HCT116 (cell line): ENCODE measurements at regions not wholly inside any gene's neighbourhood (a gene's known extent, or its start where the extent isn't known, plus 50 kb on each side); places are given as distances from the start of the nearest gene placed in this dataset.

ENCODE experiments used
- ATAC-seq: fragments of 200-7000 bp; cut with Tn5 transposase; 2 replicates; pipeline ENCODE4 v1.9.1; 2020; ENCODE audit warnings: mild to moderate bottlenecking, moderate library complexity
- BruUV-seq: library from RNA; stranded (reverse); fragments of 400-500 nt; replicated peaks from 2 replicates; lab custom pipeline; 2021; lab: Mats Ljungman, UMichigan
- CTCF ChIA-PET: fragments of 300-600 bp; sonication (Branson Sonifier 250); formaldehyde crosslinking; loops from one replicate; lab custom pipeline; 2021; ENCODE audit warnings: antibody characterized with exemption; lab: Charles Lee
- POLR2A ChIA-PET: fragments of 300-600, 350-600 bp; sonication (Branson Sonifier 250); formaldehyde crosslinking; loops from one replicate; lab custom pipeline; 2021; ENCODE audit warnings: antibody characterized with exemption; lab: Charles Lee
- RAD21 ChIA-PET, 2 experiments: fragments of 300-600 bp; sonication (Branson Sonifier 250); formaldehyde crosslinking; loops; one replicate each; lab custom pipeline; 2023; ENCODE audit warnings: low total read pairs in 2 of 2; ENCODE audit not compliant: uncharacterized antibody in 2 of 2, unreplicated experiment in 2 of 2, low non-redundant PET in 1 of 2; lab: Charles Lee
- DNase-seq: peaks from one replicate; pipeline ENCODE4 v3.0.0-alpha.2; 2010; ENCODE audit warnings: low read depth, low spot score
- H2AFZ ChIP-seq: fragments of 200-600 bp; shearing (Covaris generic), sonication (generic); 2 replicates; pipeline ENCODE4 v1.6.1; 2017; ENCODE audit warnings: low read depth, mixed run types, mixed read lengths, antibody characterized with exemption, low read length; ENCODE audit not compliant: poor library complexity, severe bottlenecking
- H3K27ac ChIP-seq: 2 replicates; pipeline ENCODE4 v1.5.1; 2012; ENCODE audit warnings: low read depth, low read length
- H3K27me3 ChIP-seq: fragments of 200-600 bp; sonication (generic); 2 replicates; pipeline ENCODE4 v1.6.1; 2016; ENCODE audit warnings: mixed run types, low read length, mixed read lengths; ENCODE audit not compliant: insufficient read depth
- H3K36me3 ChIP-seq, 2 experiments: fragments of 200-500 bp in 1 of 2; fragments of 200-600 bp in 1 of 2; sonication (Bioruptor generic) in 1 of 2; sonication (generic) in 1 of 2; 2 replicates each; pipeline versions ENCODE4 v1.5.1 to v1.6.1; 2014 to 2016; ENCODE audit warnings: low read length in 2 of 2, inconsistent platforms in 1 of 2, mixed read lengths in 1 of 2, mixed run types in 1 of 2; ENCODE audit not compliant: insufficient read depth in 2 of 2, control insufficient read depth in 1 of 2
- H3K4me1 ChIP-seq, 2 experiments: fragments of 200-600 bp in 1 of 2; sonication (generic) in 1 of 2; 2 replicates each; pipeline versions ENCODE4 v1.5.1 to v1.6.1; 2012 to 2017; ENCODE audit warnings: low read length in 2 of 2, inconsistent platforms in 1 of 2, mild to moderate bottlenecking in 1 of 2, mixed read lengths in 1 of 2, mixed run types in 1 of 2, moderate library complexity in 1 of 2; ENCODE audit not compliant: insufficient read depth in 2 of 2, control insufficient read depth in 1 of 2
- H3K4me2 ChIP-seq: fragments of 200-600 bp; sonication (generic); 2 replicates; pipeline ENCODE4 v1.6.1; 2017; ENCODE audit warnings: mixed run types, low read length, mixed read lengths
- H3K4me3 ChIP-seq, 2 experiments: fragments of 200-600 bp in 1 of 2; sonication (generic) in 1 of 2; replicated peaks in 1 of 2; 2 replicates each; pipeline ENCODE4 v1.5.1; 2011 to 2016; ENCODE audit warnings: low read length in 2 of 2, control low read depth in 1 of 2, low read depth in 1 of 2, mild to moderate bottlenecking in 1 of 2, mixed read lengths in 1 of 2, mixed run types in 1 of 2
- H3K79me2 ChIP-seq: fragments of 200-600 bp; sonication (generic); 2 replicates; pipeline ENCODE4 v1.6.1; 2017; ENCODE audit warnings: mild to moderate bottlenecking, mixed run types, low read length, moderate library complexity, mixed read lengths; ENCODE audit not compliant: insufficient read depth
- H3K9ac ChIP-seq: fragments of 200-600 bp; sonication (generic); 2 replicates; pipeline ENCODE4 v1.6.1; 2016; ENCODE audit warnings: low read length, mixed read lengths
- H3K9me2 ChIP-seq: fragments of 200-600 bp; sonication (generic), shearing (Covaris generic); 2 replicates; pipeline ENCODE4 v1.6.1; 2017; ENCODE audit warnings: mixed run types, mild to moderate bottlenecking, moderate library complexity; ENCODE audit not compliant: insufficient read depth
- H3K9me3 ChIP-seq, 2 experiments: fragments of 200-500 bp in 1 of 2; fragments of 200-600 bp in 1 of 2; sonication (Bioruptor generic) in 1 of 2; sonication (generic) in 1 of 2; 2 replicates each; pipeline ENCODE4 v1.6.1; 2014 to 2017; ENCODE audit warnings: low read length in 2 of 2, mixed read lengths in 2 of 2, inconsistent platforms in 1 of 2, low read depth in 1 of 2, mild to moderate bottlenecking in 1 of 2, mixed run types in 1 of 2, moderate library complexity in 1 of 2; ENCODE audit not compliant: control insufficient read depth in 1 of 2, insufficient read depth in 1 of 2
- H4K20me1 ChIP-seq: fragments of 200-600 bp; sonication (generic), shearing (Covaris generic); 2 replicates; pipeline ENCODE4 v1.6.1; 2017; ENCODE audit warnings: mixed run types, mild to moderate bottlenecking, moderate library complexity; ENCODE audit not compliant: insufficient read depth
- ATF3 ChIP-seq: IDR thresholded peaks from 2 replicates; pipeline ENCODE4 v1.6.1; 2012
- CBX3 ChIP-seq: IDR thresholded peaks from 2 replicates; pipeline ENCODE4 v1.6.1; 2012; ENCODE audit warnings: low read depth
- CEBPB ChIP-seq: IDR thresholded peaks from 2 replicates; pipeline ENCODE4 v1.6.1; 2012; ENCODE audit warnings: low read depth
- ELF1 ChIP-seq: IDR thresholded peaks from 2 replicates; pipeline ENCODE4 v1.6.1; 2012; ENCODE audit warnings: low read depth, borderline replicate concordance
- EZH2 ChIP-seq: fragments of 200-600 bp; sonication (generic); IDR thresholded peaks from 2 replicates; pipeline ENCODE4 v1.6.1; 2017; ENCODE audit warnings: antibody characterized with exemption, mixed run types
- EZH2phosphoT487 ChIP-seq: fragments of 200-600 bp; IDR thresholded peaks from 2 replicates; pipeline ENCODE4 v1.6.1; 2018; ENCODE audit warnings: antibody characterized with exemption, borderline replicate concordance
- FOSL1 ChIP-seq: IDR thresholded peaks from 2 replicates; pipeline ENCODE4 v1.6.1; 2012; ENCODE audit warnings: low read depth
- POLR2AphosphoS5 ChIP-seq: IDR thresholded peaks from 2 replicates; pipeline ENCODE4 v1.6.1; 2011; ENCODE audit warnings: mild to moderate bottlenecking, low read depth, low read length, moderate library complexity
- REST ChIP-seq: IDR thresholded peaks from 2 replicates; pipeline ENCODE4 v1.6.1; 2012; ENCODE audit warnings: low read depth
- SIN3A ChIP-seq: IDR thresholded peaks from 2 replicates; pipeline ENCODE4 v1.6.1; 2012; ENCODE audit warnings: low read depth
- ZFX ChIP-seq: fragments of 450-650 bp; IDR thresholded peaks from 2 replicates; pipeline ENCODE4 v1.6.1; 2017
- ZNF274 ChIP-seq: fragments of 200-500 bp; sonication (Bioruptor generic); IDR thresholded peaks from 2 replicates; pipeline ENCODE4 v1.6.1; 2014; ENCODE audit warnings: mild to moderate bottlenecking, low read depth, low read length, inconsistent platforms
- intact Hi-C: fragments of 100-400 bp; cut with micrococcal nuclease; formaldehyde crosslinking; loops from 2 replicates; pipeline ENCODE4 v1.10.0; 2022

- ChIA-PET CTCF (interaction anchor here (0.6 kb wide), 1 partner anchor 37 kb away, joined by 4 read pairs; no protein-coding TSS in a partner anchor), POLR2A (no interaction called here), RAD21 (no interaction called here)
- H4K20me1 ChIP-seq, result no peaks in the 10 kb centered on the region
- H3K4me2 ChIP-seq, result no peak overlapping the region
- H3K36me3 ChIP-seq, result no peaks in the 10 kb centered on the region
- intact Hi-C loops, result loop anchor here (10.0 kb wide), 1 partner anchor 1049 kb away; no protein-coding TSS in a partner anchor
- no peak for ATAC-seq
- no peak overlapping the region for H3K4me3 ChIP-seq
- no peak for TF ChIP-seq CEBPB
- no peaks in the 10 kb centered on the region for H3K79me2 ChIP-seq
- no peaks in the 10 kb centered on the region for H3K4me1 ChIP-seq
- no peaks in the 10 kb centered on the region for H3K9me2 ChIP-seq
- H3K9ac ChIP-seq, result no peak overlapping the region
- H3K27ac ChIP-seq, result no peak overlapping the region
- BruUV-seq, result no TSS peak
- H2AFZ ChIP-seq, result no peak overlapping the region
- DNase-seq, result no peak
- no peaks in the 10 kb centered on the region for H3K9me3 ChIP-seq
- no peaks in the 10 kb centered on the region for H3K27me3 ChIP-seq
Measured at GRCh38 chr10:30755441-30755953, 125.9 kb upstream of the LYZL2 start.

- Histone ChIP-seq H3K27me3 (no peaks in the 10 kb centered on the region), H2AFZ (no peak overlapping the region)
- CTCF ChIA-PET, result interaction anchor here (0.7 to 1.9 kb wide), 6 partner anchors 280 to 1458 kb away, joined by 3 to 9 read pairs (median 7); partner anchors contain the start of gene ZNF438
Measured at GRCh38 chr10:30752481-30752881, 122.9 kb upstream of the LYZL2 start.

More at GRCh38 chr10:30752481-30752881, 122.9 kb upstream of the LYZL2 start:
- Histone ChIP-seq H3K4me1 (no peaks in the 10 kb centered on the region), H3K9ac (no peak overlapping the region), H3K9me2 (no peaks in the 10 kb centered on the region), H3K9me3 (no peaks in the 10 kb centered on the region), H3K27ac (no peak overlapping the region), H3K36me3 (no peaks in the 10 kb centered on the region), H3K79me2 (no peaks in the 10 kb centered on the region), H3K4me3 (no peak overlapping the region), H4K20me1 (no peaks in the 10 kb centered on the region), H3K4me2 (no peak overlapping the region)
- ATAC-seq, result no peak
- no peak for DNase-seq
- no TSS peak for BruUV-seq
- TF ChIP-seq CBX3 (no peak), SIN3A (no peak), POLR2AphosphoS5 (no peak), ZNF274 (no peak), ZFX (no peak), ATF3 (no peak), REST (no peak), EZH2phosphoT487 (no peak), ELF1 (no peak), FOSL1 (no peak), EZH2 (no peak)
- RAD21 ChIA-PET, result interaction anchor here (0.8 to 1.3 kb wide), 3 partner anchors 223 to 1018 kb away, joined by 3 to 4 read pairs (median 3); partner anchors contain the start of gene ZNF438 (in 1 of the 2)
- POLR2A ChIA-PET, result no interaction called here
- intact Hi-C loops, result loop anchor here (5.0 to 10.0 kb wide), 2 partner anchors 715 to 1052 kb away; no protein-coding TSS in a partner anchor
